Suprapubic skin (tissue), 3 donors: ENCODE measurements at regions not wholly inside any gene's neighbourhood (a gene's known extent, or its start where the extent isn't known, plus 50 kb on each side); places are given as distances from the start of the nearest gene placed in this dataset.
"Not testable (repeated sequence)": the region's sequence is repeated elsewhere in the genome, so short reads cannot be mapped to it uniquely, and the experiment has no call there.

Experiments used
- CTCF ChIP-seq, 2 donors: fragments of 200-600 bp in 1 of 2; fragments of 450-650 bp in 1 of 2; sonication (generic) in 1 of 2; IDR thresholded peaks; one replicate each; pipeline ENCODE4 v1.5.1; 2016 to 2019; ENCODE audit warnings: antibody characterized with exemption in 2 of 2, mild to moderate bottlenecking in 1 of 2, moderate library complexity in 1 of 2
- POLR2A ChIP-seq, 2 donors: fragments of 450-650 bp; IDR thresholded peaks; one replicate each; pipeline ENCODE4 v1.6.1; 2017; ENCODE audit warnings: antibody characterized with exemption in 2 of 2, mild to moderate bottlenecking in 2 of 2, moderate library complexity in 2 of 2

- TF ChIP-seq CTCF, POLR2A (IDR thresholded peaks at IDR 0.05): not testable (repeated sequence)
These were observed 53.4 kb upstream of the CCN1 start for GRCh38 chr1:85527145-85527544.
